SKM-1 (cell line): ENCODE measurements at regions not wholly inside any gene's neighbourhood (a gene's known extent, or its start where the extent isn't known, plus 50 kb on each side); places are given as distances from the start of the nearest gene placed in this dataset.
"Not testable (repeated sequence)": the region's sequence is repeated elsewhere in the genome, so short reads cannot be mapped to it uniquely, and the experiment has no call there.

Source experiments
- DNase-seq: peaks from one replicate; lab custom pipeline; 2025; ENCODE audit not compliant: unreplicated experiment; lab: John Stamatoyannopoulos, UW

DNA sequence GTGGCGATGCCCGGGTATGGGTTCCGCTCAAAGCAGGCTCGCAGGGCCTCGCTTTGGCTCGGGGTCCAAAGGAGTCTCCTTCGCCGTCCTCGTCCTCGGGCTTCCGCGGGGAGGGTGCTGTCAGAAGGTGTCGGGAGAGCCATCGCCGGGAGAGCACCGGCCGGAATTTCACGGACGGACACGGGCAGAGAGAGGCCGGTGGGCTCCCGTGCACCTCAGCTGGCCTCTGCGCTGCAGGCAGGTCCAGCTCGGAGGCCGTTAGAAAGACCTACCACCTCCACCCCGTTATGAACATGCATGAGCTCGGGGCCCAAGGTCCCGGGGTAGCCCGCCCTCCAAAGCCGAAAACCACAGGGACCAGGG, 1846.0 kb upstream of the DEFB115 start:
- not testable (repeated sequence) for DNase-seq

DNA sequence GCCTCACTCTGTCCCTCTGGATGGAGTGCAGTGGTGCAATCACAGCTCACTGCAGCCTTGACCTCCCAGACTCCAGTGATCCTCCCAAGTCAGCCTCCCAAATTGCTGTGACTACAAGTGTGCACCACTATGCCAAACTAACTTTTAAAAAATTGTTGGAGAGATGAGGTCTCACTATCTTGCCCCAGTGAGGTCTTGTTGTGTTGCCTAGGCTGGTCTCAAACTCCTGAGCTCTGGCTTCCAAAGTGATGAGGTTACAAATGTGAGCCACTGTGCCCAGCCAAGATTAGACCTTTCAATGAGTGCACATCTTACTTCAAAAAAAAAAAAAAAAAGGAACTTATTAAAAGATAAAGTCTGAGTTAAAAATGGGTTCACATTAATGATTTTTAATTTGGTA, 1838.1 kb upstream of the DEFB115 start:
- no peak for DNase-seq

DNA sequence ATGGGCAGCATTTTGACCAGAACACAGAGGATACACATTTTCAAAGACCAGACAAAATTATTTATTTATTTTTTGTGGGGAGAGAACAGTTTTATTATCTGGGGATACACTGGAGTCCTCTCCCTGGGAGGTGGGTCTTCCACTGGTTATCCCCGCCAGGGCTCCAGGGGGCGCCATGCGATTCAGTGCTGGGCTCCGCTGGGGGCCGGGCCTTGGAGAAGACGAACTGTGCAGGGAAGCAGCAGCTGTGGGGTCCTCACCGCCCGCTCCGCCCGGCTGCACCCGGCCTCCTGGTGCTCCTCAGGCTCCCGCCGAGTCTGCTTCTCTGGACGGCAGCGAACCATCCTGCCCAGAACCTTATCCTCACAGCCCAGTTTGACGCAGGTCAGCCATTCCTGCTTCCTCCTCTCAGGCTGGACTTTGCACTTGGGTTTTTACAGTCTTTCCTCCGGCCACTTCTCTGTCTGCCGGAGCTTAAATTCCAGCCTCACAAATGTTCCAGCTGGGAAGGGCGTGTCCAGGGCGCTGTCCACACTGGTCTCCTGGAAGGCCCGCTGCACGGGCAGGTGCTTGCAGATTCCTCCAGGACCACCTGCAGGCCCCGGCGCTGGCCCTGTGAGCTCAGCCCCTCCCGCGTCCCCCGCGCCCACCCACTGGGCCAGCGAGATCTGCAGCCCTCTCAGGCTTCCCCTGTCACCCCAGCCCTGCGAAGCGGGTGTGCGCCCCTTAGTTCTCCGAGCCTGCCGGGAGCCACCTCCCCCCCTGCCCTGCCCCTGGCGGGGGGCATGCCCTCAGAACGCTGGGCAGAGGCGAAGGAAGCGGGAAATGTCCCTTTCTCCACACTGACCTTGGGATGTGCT, 1830.0 kb upstream of the DEFB115 start:
- no peak for DNase-seq

DNA sequence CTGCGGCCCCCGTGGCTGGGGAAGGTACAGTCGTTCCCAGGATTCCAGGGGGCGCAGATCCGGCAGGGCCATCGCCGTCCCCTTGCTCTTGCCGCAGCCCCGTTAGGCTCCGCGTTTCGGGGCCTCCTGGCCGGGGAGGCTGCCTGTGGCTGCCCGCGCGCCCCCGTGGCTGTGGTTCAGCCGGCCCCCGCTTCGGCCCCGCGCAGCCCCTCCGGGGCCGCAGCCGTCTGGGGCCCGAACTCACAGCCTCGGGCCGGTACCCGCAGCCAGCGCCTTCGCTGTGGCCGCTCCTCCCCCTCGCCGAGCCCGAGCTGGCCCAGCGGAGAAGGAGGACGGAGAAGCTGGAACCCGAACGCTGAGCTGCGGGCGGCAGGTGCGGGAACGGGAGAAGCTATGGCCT, 1826.9 kb upstream of the DEFB115 start:
- DNase-seq, result no peak

DNA sequence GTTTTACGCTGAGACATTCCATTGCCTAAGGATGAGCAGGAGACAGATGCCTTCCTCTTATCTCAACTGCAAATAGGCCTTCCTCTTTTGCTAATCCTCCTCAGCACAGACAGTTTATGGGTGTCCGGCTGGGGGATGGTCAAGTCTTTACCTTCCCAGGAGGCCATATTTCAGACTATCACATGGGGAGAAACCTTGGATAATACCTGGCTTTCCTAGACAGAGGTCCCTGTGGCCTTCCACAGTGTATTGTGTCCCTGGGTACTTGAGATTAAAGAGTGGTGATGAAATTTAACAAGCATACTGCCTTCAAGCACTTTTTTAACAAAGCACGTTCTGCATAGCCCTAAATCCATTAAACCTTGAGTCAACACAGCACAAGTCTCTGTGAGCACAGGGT, 1816.7 kb upstream of the DEFB115 start:
- DNase-seq, result not testable (repeated sequence)

DNA sequence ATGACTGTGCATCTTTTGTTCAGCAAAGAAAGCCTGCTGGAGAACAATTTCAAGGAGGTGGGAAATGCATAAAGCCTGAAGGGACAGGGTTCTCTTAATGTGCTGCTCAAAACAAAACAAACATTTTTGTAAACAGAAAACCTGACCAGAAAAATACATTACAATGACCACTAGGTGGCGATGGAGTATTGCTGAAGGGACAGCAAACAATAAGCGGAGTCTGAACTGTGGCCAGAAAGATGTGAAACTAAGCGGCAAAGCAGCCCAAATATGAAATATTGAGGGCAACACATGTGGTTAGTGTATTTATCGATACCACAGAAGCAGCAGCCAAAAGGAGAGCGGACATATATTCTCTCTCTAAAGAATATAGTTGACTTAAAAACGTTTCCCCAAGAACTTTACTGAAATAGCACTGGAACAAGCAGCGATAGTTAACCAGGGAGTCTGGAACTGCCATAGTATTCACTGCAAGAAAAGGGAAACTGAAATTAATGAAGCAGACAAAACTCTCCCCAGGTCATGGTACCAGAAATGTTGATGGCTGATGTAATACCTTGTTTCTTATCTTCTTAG, 1814.2 kb upstream of the DEFB115 start:
- not testable (repeated sequence) for DNase-seq

DNA sequence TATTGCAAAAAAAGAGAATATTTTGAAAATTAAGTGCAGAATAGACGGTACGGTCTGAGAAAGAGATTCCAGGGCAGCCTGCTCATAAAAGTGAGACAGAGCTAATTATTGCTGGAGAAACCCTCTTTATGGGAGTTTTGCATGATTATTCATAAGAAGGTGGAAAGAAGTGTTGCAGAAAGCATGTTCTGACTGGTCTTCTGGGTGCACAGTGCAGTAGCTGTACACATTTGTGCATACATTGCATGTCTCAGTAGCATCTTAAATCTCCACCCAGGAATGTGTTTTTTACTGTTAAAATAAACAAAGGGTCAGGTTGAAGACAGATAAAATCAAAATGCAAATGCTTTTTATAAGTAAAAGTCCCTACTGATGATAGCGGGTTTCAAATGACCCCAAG, 1813.6 kb upstream of the DEFB115 start:
- no peak for DNase-seq

DNA sequence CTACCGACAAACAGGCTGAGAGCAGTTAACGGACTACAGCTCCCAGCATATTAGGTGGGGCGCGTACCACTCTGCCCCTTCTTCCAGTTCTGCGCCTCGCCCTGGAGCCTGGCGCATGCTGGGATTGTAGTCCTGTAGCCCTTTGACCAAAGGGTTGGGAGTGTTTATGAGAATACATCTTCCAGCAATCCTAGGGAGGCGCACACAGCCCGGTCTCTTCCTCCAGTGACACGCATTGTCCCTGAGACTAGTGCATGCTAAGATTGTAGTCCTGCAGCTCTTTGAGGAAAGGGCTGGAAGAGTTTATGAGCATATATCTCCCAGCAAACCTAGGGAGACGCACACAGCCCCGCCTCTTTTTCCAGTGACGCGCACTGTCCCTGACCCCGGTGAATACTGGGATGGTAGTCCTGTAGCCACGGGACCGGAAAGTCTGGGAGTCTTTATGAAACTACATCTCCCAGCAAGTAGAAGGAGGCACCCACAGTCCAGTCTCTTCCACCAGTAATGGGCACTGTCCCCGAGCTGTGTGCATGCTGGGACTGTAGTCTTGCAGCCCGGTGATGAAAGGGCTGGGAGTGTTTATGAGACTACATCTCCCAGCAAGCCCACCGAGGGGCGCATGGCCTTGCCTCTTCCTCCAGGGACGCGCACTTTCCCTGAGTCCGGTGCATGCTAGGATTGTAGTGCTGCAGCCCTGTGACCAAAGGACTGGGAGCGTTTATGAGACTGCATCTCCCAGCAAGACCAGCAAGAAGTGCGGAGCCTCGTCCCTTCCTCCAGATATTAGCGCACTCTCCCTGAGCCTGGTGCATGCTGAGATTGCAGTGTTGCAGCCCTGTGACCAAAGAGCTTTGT, 1812.2 kb upstream of the DEFB115 start:
- not testable (repeated sequence) for DNase-seq

DNA sequence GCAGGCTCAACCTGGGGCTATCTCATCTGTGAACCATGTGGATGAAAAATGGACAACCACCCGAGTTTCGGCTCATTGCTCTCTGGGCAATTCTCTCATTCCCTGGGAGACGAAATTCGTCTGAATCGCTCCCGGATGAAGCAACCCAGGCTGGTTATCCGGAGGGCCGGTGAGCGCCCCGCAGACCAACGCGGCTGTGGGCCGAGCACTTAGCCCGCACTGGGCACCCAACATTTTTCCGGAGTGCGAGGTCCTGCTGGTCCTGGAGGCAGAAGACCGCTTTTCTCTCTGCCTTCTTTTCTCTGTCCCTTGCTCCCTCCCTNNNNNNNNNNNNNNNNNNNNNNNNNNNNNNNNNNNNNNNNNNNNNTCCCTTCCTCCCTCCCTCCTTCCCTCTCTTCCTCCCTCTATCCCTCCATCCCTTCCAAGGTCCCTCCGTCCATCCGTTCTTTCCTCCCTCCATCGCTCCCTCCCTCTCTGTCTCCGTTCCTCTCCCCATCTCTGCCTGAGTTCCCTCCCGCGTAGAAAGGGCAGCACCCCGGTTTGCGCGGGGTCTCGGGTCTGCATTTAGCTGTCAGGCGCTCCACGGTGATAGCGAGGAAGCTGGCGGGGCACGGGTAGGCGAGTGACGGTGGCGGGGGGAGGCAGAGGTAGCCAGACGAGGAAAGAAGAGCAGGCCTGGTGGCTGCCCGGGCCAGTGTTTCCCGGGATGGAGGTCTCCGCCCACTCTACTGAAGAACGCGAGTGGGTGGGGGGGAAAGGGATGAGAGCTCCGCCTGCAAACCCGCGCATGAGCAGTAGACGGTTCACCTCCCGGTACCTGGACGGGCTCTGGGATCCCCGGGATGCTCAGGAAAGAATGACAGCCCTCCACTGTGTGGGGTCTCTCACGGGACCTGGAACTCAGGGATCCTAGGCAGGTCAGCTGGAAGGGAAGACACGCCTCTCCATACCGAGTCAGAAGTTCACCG, 1809.7 kb upstream of the DEFB115 start:
- DNase-seq, result not testable (repeated sequence)

DNA sequence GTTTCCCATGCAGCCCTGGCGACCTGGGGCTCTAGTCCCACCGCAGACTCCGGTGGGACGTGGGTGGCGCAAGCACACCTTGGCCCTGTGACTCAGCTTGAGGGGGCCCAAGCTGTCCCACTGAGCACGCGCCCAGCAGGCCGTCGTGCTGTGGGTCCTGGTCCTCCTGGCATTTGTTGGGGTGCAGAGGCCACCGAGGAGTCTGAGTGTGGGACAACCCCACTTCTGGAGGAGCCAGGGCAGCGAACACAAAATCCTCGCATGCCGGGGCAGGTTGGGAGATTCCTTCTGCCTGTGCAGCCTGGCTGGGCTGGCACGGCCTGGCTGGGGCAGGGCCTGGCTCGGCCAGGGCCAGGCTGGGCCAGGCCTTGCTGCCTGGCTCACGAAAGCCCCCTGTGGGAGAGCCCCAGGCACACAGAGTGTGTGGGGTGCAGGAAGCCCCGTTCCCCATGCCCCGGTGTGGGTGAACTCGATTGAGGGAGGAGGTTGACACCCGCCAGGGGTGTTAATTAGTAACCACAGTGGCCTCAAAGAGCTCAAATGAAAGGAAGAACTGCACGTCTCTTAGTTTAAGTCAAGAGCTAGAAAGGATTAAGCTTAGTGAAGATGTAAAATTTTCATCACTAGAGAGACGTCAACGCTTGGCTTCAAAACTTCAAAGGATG, 1808.5 kb upstream of the DEFB115 start:
- DNase-seq, result no peak

DNA sequence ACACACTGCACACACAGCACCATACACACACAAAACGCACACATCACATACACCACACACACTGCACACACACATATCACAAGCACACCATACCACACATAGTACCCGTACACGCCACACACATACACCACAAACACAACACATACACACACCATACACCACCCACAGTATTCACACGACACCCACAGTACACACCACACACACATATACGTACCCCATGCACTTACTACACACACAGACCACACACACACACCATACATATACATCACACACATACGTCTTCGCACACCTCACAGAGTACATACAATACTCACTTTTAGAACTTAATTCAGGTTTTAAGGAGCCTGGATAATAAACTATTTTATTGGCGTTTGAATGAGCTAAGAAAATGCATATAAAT, 1805.3 kb upstream of the DEFB115 start:
- no peak for DNase-seq

DNA sequence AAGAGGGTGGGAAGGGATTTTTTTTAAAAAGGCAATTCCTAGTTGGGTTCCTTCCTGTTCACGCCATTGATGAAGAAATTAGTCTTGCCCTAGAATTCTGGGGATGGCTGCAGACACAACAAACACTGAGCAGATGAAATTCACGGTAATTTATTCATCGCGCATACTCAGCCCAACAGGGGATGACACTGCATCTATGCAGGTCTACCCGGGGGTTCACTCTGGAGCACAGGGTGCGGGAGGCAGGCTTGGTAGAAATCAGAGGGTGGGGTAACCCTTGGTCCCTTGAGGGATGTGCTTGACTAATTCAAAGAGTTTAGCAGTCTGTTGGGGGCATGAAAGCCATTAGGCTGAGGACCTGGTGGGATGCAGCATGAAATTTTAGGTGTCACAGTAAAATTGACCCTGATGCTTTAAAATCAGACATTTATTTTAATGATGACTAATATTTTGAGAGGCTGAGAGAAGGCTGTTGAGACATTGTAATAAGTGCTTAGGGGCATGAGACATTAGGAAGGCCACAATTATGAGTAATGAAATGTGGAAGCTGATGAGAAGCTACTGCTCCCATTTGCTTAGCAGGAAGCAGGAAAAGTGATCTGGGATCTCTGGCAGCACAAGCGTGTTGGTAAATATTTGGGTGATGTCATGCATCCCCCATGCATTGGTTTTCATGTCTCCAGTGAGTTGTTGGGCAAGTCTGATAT, 1800.3 kb upstream of the DEFB115 start:
- DNase-seq, result not testable (repeated sequence)

DNA sequence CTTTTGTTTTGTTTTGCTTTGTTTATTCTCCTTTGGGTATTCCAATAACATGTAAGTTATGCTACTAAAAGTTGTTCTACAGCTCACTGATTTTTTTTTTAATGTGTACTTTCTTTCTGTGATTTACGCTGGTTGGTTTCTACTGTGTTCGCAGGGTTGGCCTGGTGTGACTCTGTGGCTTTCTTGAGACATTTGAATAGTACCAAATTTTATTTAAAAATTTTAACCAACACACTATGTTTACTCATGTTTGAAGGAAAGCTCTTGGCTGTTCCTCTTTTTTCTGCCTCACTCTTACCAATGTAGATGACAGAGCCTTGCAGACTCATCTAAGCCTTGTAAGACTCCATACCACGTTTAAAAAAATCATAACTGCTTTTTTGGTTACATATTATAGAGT, 1784.9 kb upstream of the DEFB115 start:
- no peak for DNase-seq

DNA sequence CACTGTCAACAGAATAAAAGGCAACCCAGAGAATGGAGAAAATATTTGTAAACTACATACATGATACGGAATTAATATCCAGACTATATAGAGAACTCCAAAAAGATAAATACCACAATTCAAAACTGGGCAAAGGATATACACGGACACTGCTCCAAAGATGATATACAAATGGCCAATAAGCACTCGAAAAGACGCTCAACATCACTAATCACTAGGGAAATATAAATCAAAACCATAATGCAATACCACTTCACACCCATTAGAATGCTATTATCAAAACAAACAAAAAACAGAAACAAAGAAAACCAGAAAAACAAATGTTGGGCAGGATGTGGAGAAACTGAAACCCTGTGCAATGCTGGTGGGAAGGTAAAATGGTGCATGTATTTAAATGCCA, 1764.6 kb upstream of the DEFB115 start:
- DNase-seq, result not testable (repeated sequence)

DNA sequence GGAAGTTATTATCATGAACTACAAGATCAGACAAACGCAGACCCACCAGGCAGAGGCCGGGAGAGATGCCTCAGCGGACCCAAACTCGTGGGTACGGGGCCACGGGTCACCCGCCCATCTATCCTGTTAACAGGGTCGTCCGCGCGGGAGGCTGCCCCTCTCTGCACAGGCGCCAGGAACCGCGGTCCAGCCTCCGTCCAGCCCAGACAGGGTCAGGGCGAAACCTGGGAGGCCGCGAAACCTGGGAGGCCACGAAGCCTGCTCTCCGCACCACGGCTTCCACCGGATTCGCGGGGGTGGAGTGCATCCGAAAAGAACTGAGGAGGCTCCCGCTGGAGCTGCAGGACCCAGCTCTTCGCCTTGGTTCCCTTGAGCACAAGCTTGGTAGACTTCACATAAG, 1760.7 kb upstream of the DEFB115 start:
- not testable (repeated sequence) for DNase-seq

DNA sequence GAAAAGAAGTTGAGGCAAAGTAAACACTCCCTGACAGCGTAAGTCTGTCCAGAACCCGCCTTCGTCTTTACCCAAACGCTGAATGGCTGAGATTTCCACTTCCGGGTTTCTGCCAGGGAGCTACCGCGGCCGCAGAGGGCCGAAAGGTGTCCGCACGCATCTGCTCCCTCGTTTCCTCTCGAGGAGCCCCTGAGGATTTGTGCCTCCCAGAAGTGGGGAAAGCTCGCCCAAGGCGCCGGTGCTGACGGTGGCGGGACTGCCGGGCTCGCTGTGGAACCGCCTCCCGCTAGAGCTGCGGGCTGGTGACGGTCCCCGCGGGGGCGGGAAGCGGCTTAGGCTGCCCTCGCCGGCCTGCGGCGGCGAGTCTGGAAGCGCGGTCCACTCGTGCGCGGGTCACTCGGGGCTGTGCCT, 1760.2 kb upstream of the DEFB115 start:
- DNase-seq, result no peak

DNA sequence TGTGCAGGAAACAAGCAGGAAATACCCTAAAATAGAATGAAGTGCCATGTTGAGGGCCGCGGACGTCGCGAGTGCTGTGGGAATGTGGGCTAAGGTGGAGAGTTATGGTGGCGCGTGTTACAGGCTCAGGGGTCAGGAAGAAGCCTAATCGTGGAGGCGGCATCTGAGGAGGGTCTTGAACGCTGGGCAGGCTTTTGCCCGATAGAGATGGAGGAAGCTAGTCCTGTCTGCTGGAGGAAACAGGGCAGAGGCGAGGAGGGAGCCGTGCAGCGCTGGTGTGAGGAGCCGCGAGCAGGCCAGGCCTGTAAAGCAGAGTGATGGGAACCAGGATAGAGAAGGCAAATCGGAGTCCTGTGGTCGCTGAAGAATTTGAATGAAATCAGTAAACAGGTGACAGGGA, 1759.8 kb upstream of the DEFB115 start:
- DNase-seq, result not testable (repeated sequence)

DNA sequence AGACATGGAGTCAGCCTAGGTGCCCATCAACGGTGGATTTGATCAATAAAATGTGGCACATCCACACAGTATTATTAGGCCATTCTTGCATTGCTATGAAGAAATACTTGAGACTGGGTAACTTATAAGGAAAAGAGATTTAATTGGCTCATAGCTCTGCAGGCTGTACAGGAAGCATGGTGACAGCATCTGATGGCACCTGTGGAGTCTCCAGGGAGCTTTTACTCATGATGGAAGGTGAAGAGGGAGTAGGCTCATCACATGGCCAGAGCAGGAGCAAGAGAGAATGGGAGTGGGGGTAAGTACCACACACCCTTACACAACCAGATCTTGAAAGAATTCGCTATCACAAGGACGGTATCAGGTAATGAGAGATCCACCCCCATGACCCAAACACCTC, 1756.7 kb upstream of the DEFB115 start:
- not testable (repeated sequence) for DNase-seq

DNA sequence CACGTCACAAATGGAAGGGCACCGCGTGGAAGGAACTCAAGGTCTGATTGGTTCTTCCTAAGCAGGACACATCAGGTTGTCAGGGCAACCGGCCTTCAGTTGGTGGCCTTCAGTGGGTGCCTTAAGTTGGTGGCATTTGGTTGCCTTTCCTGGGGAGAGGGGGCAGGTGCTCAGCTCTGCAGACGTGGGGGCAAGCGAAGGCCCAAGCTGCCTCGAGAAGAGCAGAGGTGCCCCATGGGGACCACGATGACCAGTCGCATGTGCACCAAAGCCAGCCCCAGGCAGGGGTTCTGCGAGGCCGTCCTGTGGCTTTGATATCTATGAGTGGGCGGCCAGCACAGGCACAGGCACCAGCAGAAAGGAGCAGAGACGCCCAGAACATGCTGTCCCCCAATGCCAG, 1742.8 kb upstream of the DEFB115 start:
- DNase-seq, result not testable (repeated sequence)
